BJ (cell line): ENCODE measurements at regions not wholly inside any gene's neighbourhood (a gene's known extent, or its start where the extent isn't known, plus 50 kb on each side); places are given as distances from the start of the nearest gene placed in this dataset.

Source experiments
- CTCF ChIA-PET: fragments of 350-600 bp; formaldehyde crosslinking; extraction: SDS; loops from one replicate; lab custom pipeline; 2021; ENCODE audit warnings: antibody characterized with exemption, inconsistent platforms; lab: Yijun Ruan, JAX
- POLR2A ChIA-PET: fragments of 300-600 bp; sonication (Branson Sonifier 250); formaldehyde crosslinking; extraction: SDS; loops from one replicate; lab custom pipeline; 2021; ENCODE audit warnings: antibody characterized with exemption; lab: Charles Lee
- DNase-seq: peaks from one replicate; pipeline ENCODE4 v3.0.0-alpha.2; 2011; ENCODE audit warnings: low read depth
- H3K27me3 ChIP-seq: 2 replicates; pipeline ENCODE4 v1.6.0; 2011; ENCODE audit warnings: low read length; ENCODE audit not compliant: control insufficient read depth, insufficient read depth
- H3K36me3 ChIP-seq: 2 replicates; pipeline ENCODE4 v1.5.1; 2011; ENCODE audit warnings: low read length; ENCODE audit not compliant: control insufficient read depth, insufficient read depth
- H3K4me3 ChIP-seq: 2 replicates; pipeline ENCODE4 v1.5.1; 2011; ENCODE audit warnings: low read depth, mild to moderate bottlenecking, control low read depth, low read length
- TF ChIP-seq, protein P1 (sequence below): IDR thresholded peaks from 2 replicates; pipeline ENCODE4 v1.5.1; 2011; ENCODE audit warnings: low read depth, mild to moderate bottlenecking, control low read depth, inconsistent platforms, low read length, moderate library complexity; ENCODE audit not compliant: insufficient read depth

DNA sequence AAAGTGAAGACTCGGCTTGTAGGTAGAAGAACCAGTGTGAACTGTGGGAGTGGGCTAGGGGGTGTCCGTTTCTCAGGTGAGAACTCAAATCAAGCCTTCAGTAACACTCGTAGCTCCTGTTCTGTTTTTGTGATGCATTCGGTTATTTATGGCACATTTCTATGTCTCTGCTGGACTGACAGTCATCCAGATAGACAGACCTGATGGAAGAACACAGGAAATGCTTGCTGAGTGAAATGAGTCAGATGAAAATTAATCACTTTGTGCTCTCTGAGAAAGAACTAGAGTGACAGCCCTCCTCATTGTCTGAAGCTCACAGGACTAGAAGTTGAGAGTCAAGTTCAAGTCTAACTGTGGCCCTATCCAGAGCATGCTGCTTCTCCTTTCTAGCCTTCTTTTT is 360.1 kb upstream of the PLXNA2 start:
- TF ChIP-seq, protein P1, sequence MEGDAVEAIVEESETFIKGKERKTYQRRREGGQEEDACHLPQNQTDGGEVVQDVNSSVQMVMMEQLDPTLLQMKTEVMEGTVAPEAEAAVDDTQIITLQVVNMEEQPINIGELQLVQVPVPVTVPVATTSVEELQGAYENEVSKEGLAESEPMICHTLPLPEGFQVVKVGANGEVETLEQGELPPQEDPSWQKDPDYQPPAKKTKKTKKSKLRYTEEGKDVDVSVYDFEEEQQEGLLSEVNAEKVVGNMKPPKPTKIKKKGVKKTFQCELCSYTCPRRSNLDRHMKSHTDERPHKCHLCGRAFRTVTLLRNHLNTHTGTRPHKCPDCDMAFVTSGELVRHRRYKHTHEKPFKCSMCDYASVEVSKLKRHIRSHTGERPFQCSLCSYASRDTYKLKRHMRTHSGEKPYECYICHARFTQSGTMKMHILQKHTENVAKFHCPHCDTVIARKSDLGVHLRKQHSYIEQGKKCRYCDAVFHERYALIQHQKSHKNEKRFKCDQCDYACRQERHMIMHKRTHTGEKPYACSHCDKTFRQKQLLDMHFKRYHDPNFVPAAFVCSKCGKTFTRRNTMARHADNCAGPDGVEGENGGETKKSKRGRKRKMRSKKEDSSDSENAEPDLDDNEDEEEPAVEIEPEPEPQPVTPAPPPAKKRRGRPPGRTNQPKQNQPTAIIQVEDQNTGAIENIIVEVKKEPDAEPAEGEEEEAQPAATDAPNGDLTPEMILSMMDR: no peak
- no peak overlapping the region for H3K4me3 ChIP-seq

DNA sequence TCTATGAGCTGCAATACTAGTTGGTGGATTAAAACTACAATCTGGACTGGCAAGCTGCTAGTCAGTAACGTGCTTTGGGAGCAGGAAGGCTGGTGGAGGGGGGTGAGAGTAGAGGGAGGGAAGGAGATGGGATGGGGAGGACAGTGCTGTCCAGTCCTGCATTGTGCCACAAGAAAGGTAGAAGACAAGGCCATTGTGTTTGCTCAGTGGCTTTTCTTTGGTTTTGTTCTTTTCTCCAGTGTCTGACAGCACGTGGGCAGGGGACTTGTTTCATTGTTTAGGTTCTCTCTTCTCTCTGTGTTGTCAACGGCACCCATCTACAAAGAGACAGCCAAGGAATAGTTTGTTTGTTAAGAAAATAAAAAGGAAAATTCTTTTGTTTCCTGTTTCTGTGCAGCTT is 362.8 kb upstream of the PLXNA2 start:
- no peak for DNase-seq
- ChIA-PET POLR2A (no interaction called here), CTCF (no interaction called here)
- H3K27me3 ChIP-seq: no peaks in the 10 kb centered on the region
- TF ChIP-seq, protein P1: no peak
- H3K36me3 ChIP-seq: no peaks in the 10 kb centered on the region
- no peak overlapping the region for H3K4me3 ChIP-seq

More for the DNA sequence above, 360.1 kb upstream of the PLXNA2 start:
- Histone ChIP-seq H3K36me3 (no peaks in the 10 kb centered on the region), H3K27me3 (no peaks in the 10 kb centered on the region)
- CTCF ChIA-PET: no interaction called here
- no peak for DNase-seq
- POLR2A ChIA-PET: no interaction called here

DNA sequence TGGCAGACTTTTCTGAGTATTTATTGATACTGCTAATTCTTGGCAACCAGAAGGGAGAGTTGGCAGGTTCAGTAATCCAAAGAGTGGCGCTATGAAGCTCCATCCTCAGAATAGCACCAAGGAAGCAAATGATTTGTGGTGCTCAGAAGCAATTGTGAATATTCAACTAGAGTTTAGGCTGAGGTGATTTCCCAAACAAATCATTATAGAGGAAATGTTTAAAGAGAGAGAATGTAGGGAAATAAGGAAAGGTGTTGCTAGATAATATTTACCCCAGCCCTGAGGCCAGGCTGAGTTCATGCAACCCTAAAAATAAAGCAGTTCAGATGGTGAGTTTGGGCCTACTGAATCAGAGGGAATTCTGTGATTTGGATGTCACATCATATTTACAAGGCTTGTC is 363.4 kb upstream of the PLXNA2 start:
- CTCF ChIA-PET: interaction anchor here (0.7 kb wide), 1 partner anchor 54 kb away, joined by 3 read pairs; no protein-coding TSS in a partner anchor
- POLR2A ChIA-PET: no interaction called here
- TF ChIP-seq, protein P1: no peak
- DNase-seq: no peak
- Histone ChIP-seq H3K36me3 (no peaks in the 10 kb centered on the region), H3K27me3 (no peaks in the 10 kb centered on the region), H3K4me3 (no peak overlapping the region)

GRCh38 chr1:208614610-208615009 is 370.4 kb upstream of the PLXNA2 start:
- CTCF ChIA-PET: no interaction called here
- TF ChIP-seq, protein P1: no peak
- Histone ChIP-seq H3K36me3 (no peaks in the 10 kb centered on the region), H3K4me3 (no peak overlapping the region), H3K27me3 (no peaks in the 10 kb centered on the region)
- DNase-seq: no peak
- POLR2A ChIA-PET: no interaction called here

DNA sequence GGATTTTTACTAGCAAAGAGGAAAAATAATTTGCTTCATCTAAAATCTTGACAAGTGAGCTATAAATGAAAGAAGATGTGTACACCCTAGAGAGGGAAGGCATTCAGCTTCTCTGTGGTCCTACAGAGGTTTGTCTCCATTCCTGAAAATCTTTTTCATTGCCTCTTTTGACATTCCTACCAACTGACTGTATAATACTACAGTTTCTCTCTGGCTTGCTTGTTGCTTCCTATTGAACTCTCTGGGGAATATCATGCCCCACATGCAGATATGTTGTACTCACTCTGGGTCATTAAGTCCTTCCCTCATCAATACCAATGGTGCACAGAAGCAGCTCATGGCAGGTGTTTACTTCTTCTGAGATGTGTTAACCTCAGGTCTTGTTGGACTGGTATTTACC is 371.2 kb upstream of the PLXNA2 start:
- ChIA-PET POLR2A (no interaction called here), CTCF (interaction anchor here (0.5 kb wide), 1 partner anchor 594 kb away, joined by 4 read pairs; no protein-coding TSS in a partner anchor)
- H3K4me3 ChIP-seq: no peak overlapping the region
- H3K36me3 ChIP-seq: no peaks in the 10 kb centered on the region
- TF ChIP-seq, protein P1: no peak
- H3K27me3 ChIP-seq: no peaks in the 10 kb centered on the region
- DNase-seq: no peak
